Endothelial cell of umbilical vein (primary cell): ENCODE measurements at regions not wholly inside any gene's neighbourhood (a gene's known extent, or its start where the extent isn't known, plus 50 kb on each side); places are given as distances from the start of the nearest gene placed in this dataset.

ENCODE experiments used
- BruUV-seq: library from RNA; stranded (reverse); fragments of 400-500 nt; replicated peaks from 2 replicates; lab custom pipeline; 2021; lab: Mats Ljungman, UMichigan
- CTCF ChIA-PET: fragments of 300-600, 350-600 bp; sonication (Branson Sonifier 250); formaldehyde crosslinking; loops from one replicate; lab custom pipeline; 2021; ENCODE audit warnings: antibody characterized with exemption, inconsistent platforms; lab: Charles Lee
- POLR2A ChIA-PET: fragments of 300-600, 350-600 bp; sonication (Branson Sonifier 250); formaldehyde crosslinking; loops from one replicate; lab custom pipeline; 2021; ENCODE audit warnings: antibody characterized with exemption, inconsistent platforms; lab: Charles Lee
- DNase-seq: peaks from one replicate; pipeline ENCODE4 v3.0.0-alpha.2; 2011; ENCODE audit warnings: low read depth, low spot score
- FAIRE-seq: peaks from 2 replicates; lab custom pipeline; 2011; peaks lifted over from hg19 to GRCh38; lab: Jason Lieb, UNC
- H2AFZ ChIP-seq: 2 replicates; pipeline ENCODE4 v1.6.0; 2012; ENCODE audit warnings: low read depth, low read length, control low read depth, inconsistent platforms
- H3K27ac ChIP-seq: 2 replicates; pipeline ENCODE4 v1.5.1; 2011; ENCODE audit warnings: low read depth, mild to moderate bottlenecking, control low read depth, low read length, moderate library complexity; ENCODE audit not compliant: insufficient read depth
- H3K27me3 ChIP-seq, 2 experiments: 2 replicates each; pipeline versions ENCODE4 v1.6.0 to v1.6.1; 2011; ENCODE audit warnings: low read length in 2 of 2, mixed read lengths in 1 of 2; ENCODE audit not compliant: control insufficient read depth in 2 of 2, insufficient read depth in 2 of 2
- H3K36me3 ChIP-seq, 2 experiments: 2 replicates in 1 of 2; 3 replicates in 1 of 2; pipeline ENCODE4 v1.5.1; 2011; ENCODE audit warnings: low read length in 2 of 2, mild to moderate bottlenecking in 1 of 2, moderate library complexity in 1 of 2; ENCODE audit not compliant: control insufficient read depth in 2 of 2, insufficient read depth in 2 of 2; ENCODE audit errors: extremely low read depth in 1 of 2
- H3K4me1 ChIP-seq: 3 replicates; pipeline ENCODE4 v1.5.1; 2011; ENCODE audit warnings: mild to moderate bottlenecking, low read length; ENCODE audit not compliant: control insufficient read depth, insufficient read depth; ENCODE audit errors: extremely low read depth
- H3K4me2 ChIP-seq: 2 replicates; pipeline ENCODE4 v1.6.1; 2011; ENCODE audit warnings: low read length, control low read depth, mixed read lengths; ENCODE audit not compliant: insufficient read depth
- H3K4me3 ChIP-seq, 3 experiments: fragments of 200-600 bp in 1 of 3; sonication (generic), shearing (Covaris generic) in 1 of 3; replicated peaks in 1 of 3; 2 replicates each; pipeline ENCODE4 v1.5.1; 2011 to 2016; ENCODE audit warnings: control low read depth in 3 of 3, low read length in 3 of 3, mild to moderate bottlenecking in 2 of 3, inconsistent platforms in 1 of 3, low read depth in 1 of 3, moderate library complexity in 1 of 3; ENCODE audit not compliant: insufficient read depth in 1 of 3
- H3K79me2 ChIP-seq: 2 replicates; pipeline ENCODE4 v1.6.0; 2012; ENCODE audit warnings: low read length, inconsistent platforms; ENCODE audit not compliant: control insufficient read depth, insufficient read depth
- H3K9ac ChIP-seq: replicated peaks from 2 replicates; pipeline ENCODE3; 2011; ENCODE audit warnings: low read length, control low read depth; ENCODE audit not compliant: insufficient read depth; ENCODE audit errors: extremely low read depth
- H3K9me1 ChIP-seq: replicated peaks from 3 replicates; pipeline ENCODE4 v1.6.0; 2011; ENCODE audit warnings: mild to moderate bottlenecking, low read length; ENCODE audit not compliant: control insufficient read depth, insufficient read depth; ENCODE audit errors: extremely low read depth
- H3K9me3 ChIP-seq: replicated peaks from 2 replicates; pipeline ENCODE4 v1.5.1; 2012; ENCODE audit warnings: low read length, inconsistent platforms; ENCODE audit not compliant: control insufficient read depth, insufficient read depth
- H4K20me1 ChIP-seq: replicated peaks from 2 replicates; pipeline ENCODE3; 2011; ENCODE audit warnings: mild to moderate bottlenecking, low read length; ENCODE audit not compliant: control insufficient read depth, insufficient read depth; ENCODE audit errors: extremely low read depth
- CTCF ChIP-seq, 2 donors: IDR thresholded peaks; 1 replicate in 1 of 2; 2 replicates in 1 of 2; pipeline ENCODE4 v1.5.1; 2011; ENCODE audit warnings: low read length in 2 of 2, mild to moderate bottlenecking in 2 of 2, moderate library complexity in 2 of 2, control low read depth in 1 of 2, inconsistent platforms in 1 of 2, low read depth in 1 of 2; ENCODE audit not compliant: insufficient read depth in 1 of 2; ENCODE audit errors: extremely low read depth in 1 of 2
- EZH2 ChIP-seq: IDR thresholded peaks from 2 replicates; pipeline ENCODE4 v1.6.1; 2012; ENCODE audit warnings: borderline replicate concordance, low read depth, mild to moderate bottlenecking, moderate library complexity, low read length, inconsistent platforms; ENCODE audit not compliant: severe bottlenecking
- FOS ChIP-seq: IDR thresholded peaks from 2 replicates; pipeline ENCODE4 v1.6.1; 2011; ENCODE audit warnings: mild to moderate bottlenecking, low read length, moderate library complexity, borderline replicate concordance; ENCODE audit not compliant: insufficient read depth
- GATA2 ChIP-seq: IDR thresholded peaks from 2 replicates; pipeline ENCODE4 v1.7.0; 2011; ENCODE audit warnings: low read depth, mild to moderate bottlenecking, moderate library complexity, mixed read lengths, low read length; ENCODE audit not compliant: insufficient read length, insufficient read depth
- JUN ChIP-seq: IDR thresholded peaks from 2 replicates; pipeline ENCODE4 v1.6.1; 2011; ENCODE audit warnings: borderline replicate concordance, low read depth; ENCODE audit not compliant: insufficient read length, insufficient read depth
- MAX ChIP-seq: IDR thresholded peaks from 2 replicates; pipeline ENCODE4 v1.6.1; 2011; ENCODE audit not compliant: insufficient read depth, insufficient read length
- MYC ChIP-seq: IDR thresholded peaks from one replicate; pipeline ENCODE4 v1.6.1; 2011; ENCODE audit warnings: mild to moderate bottlenecking, low read depth, low read length
- POLR2A ChIP-seq: IDR thresholded peaks from 2 replicates; pipeline ENCODE4 v1.6.1; 2012; ENCODE audit warnings: low read depth, mild to moderate bottlenecking, control low read depth, low read length
- POLR2AphosphoS5 ChIP-seq: IDR thresholded peaks from 2 replicates; pipeline ENCODE4 v1.6.1; 2012; ENCODE audit warnings: low read depth, mild to moderate bottlenecking, control low read depth, low read length, moderate library complexity; ENCODE audit not compliant: insufficient read depth
- dilution Hi-C: fragments of 300-500 bp; cut with MboI; formaldehyde crosslinking; loops from one replicate; pipeline ENCODE4 v1.15.0; 2019; ENCODE audit warnings: low sequenced_read_pairs; ENCODE audit not compliant: extremely low pct_ligation_motif_present
- intact Hi-C: fragments of 100-400 bp; cut with micrococcal nuclease; formaldehyde crosslinking; loops from one replicate; pipeline ENCODE4 v1.10.0; 2022

GRCh38 chrX:6683353-6683752 lies 148.4 kb upstream of the VCX3A start:
- dilution Hi-C loops (no loop called here), intact Hi-C loops (no loop called here)
- no peaks in the 10 kb centered on the region for H3K79me2 ChIP-seq
- CTCF ChIA-PET = no interaction called here
- TF ChIP-seq EZH2 (no peak), GATA2 (no peak), MYC (no peak), JUN (no peak), FOS (no peak), POLR2A (no peak), POLR2AphosphoS5 (no peak)
- H2AFZ ChIP-seq = no peak overlapping the region
- no peaks in the 10 kb centered on the region for H4K20me1 ChIP-seq
- DNase-seq (no peak), FAIRE-seq (no peak)
- H3K27ac ChIP-seq = no peak overlapping the region
- H3K4me2 ChIP-seq = no peak overlapping the region
- H3K9ac ChIP-seq = no peak overlapping the region
- no peaks in the 10 kb centered on the region for H3K27me3 ChIP-seq
- no peaks in the 10 kb centered on the region for H3K4me1 ChIP-seq
- no peaks in the 10 kb centered on the region for H3K9me3 ChIP-seq
- no peak overlapping the region for H3K4me3 ChIP-seq
- POLR2A ChIA-PET = no interaction called here
- BruUV-seq = no TSS peak
- H3K36me3 ChIP-seq = no peaks in the 10 kb centered on the region
- no peaks in the 10 kb centered on the region for H3K9me1 ChIP-seq

- FAIRE-seq = no peak
- no peaks in the 10 kb centered on the region for H4K20me1 ChIP-seq
- dilution Hi-C loops = no loop called here
- no peak overlapping the region for H2AFZ ChIP-seq
- H3K4me2 ChIP-seq = no peak overlapping the region
- H3K9me1 ChIP-seq = no peaks in the 10 kb centered on the region
- TF ChIP-seq POLR2AphosphoS5 (no peak), CTCF (IDR thresholded peaks at IDR 0.05; ENCODE audit: extremely low read depth in 1 of 2, insufficient read depth in 1 of 2, low read depth in 1 of 2, low read length in 2 of 2) (no peak), MAX (no peak), MYC (no peak), JUN (no peak), POLR2A (no peak), FOS (no peak), EZH2 (no peak)
- H3K4me1 ChIP-seq = no peaks in the 10 kb centered on the region
- H3K79me2 ChIP-seq = no peaks in the 10 kb centered on the region
- no peaks in the 10 kb centered on the region for H3K9me3 ChIP-seq
- BruUV-seq = no TSS peak
- intact Hi-C loops = no loop called here
- DNase-seq = no peak
- no peak overlapping the region for H3K4me3 ChIP-seq
- no peaks in the 10 kb centered on the region for H3K27me3 ChIP-seq
- CTCF ChIA-PET = no interaction called here
- H3K9ac ChIP-seq = no peak overlapping the region
- H3K36me3 ChIP-seq = no peaks in the 10 kb centered on the region
- no peak overlapping the region for H3K27ac ChIP-seq
- POLR2A ChIA-PET = no interaction called here
These were observed 146.7 kb upstream of the VCX3A start for GRCh38 chrX:6681521-6682145.
